ENCODE measurements at regions not wholly inside any gene's neighbourhood (a gene's known extent, or its start where the extent isn't known, plus 50 kb on each side); places are given as distances from the start of the nearest gene placed in this dataset.
A peak's percentile ranks its signal among the peaks of the same experiment; 100 is the strongest.

- no peak overlapping the region for H2BK12ac ChIP-seq (ENCODE audit: low read length)
- no peak overlapping the region for H3K9ac ChIP-seq (ENCODE audit: low read length)
- no peaks in the 10 kb centered on the region for H3K27me3 ChIP-seq (ENCODE audit: insufficient read depth, low read length)
- H3K4me2 ChIP-seq (ENCODE audit: low read length): no peak overlapping the region
- H2AK5ac ChIP-seq (ENCODE audit: low read length): no peak overlapping the region
- H3K4ac ChIP-seq (ENCODE audit: low read depth, low read length): no peak overlapping the region
- H4K8ac ChIP-seq (ENCODE audit: low read depth, low read length): no peak overlapping the region
- no peaks in the 10 kb centered on the region for H3K36me3 ChIP-seq (ENCODE audit: control insufficient read depth in 1 of 2, insufficient read depth in 2 of 2, low read length in 2 of 2)
- no CpG with 5 or more reads among the region's 1 CpG for WGBS (ENCODE audit: extremely low coverage, insufficient coverage, insufficient read length)
- DNase-seq: no peak
- no peak overlapping the region for H4K91ac ChIP-seq (ENCODE audit: low read depth, low read length)
- no peak overlapping the region for H3K27ac ChIP-seq (ENCODE audit: low read depth, low read length)
- H2BK120ac ChIP-seq (ENCODE audit: insufficient read depth, low read length, poor library complexity): no peak overlapping the region
- H3K9me3 ChIP-seq (ENCODE audit: insufficient read depth, low read depth, low read length): peaks cover 1% of the 10 kb centered on the region
- no peak overlapping the region for H3K23ac ChIP-seq (ENCODE audit: low read length)
- H3K79me1 ChIP-seq (ENCODE audit: low read length): no peaks in the 10 kb centered on the region
- H4K12ac ChIP-seq (ENCODE audit: low read depth, low read length): no peak overlapping the region
- no peaks in the 10 kb centered on the region for H3K79me2 ChIP-seq (ENCODE audit: control insufficient read depth, insufficient read depth, low read length, poor library complexity)
- H3K18ac ChIP-seq (ENCODE audit: low read length): no peak overlapping the region
- no peak overlapping the region for H2BK5ac ChIP-seq (ENCODE audit: low read depth, low read length, poor library complexity)
- no peaks in the 10 kb centered on the region for H3K4me1 ChIP-seq (ENCODE audit: control insufficient read depth in 1 of 2, insufficient read depth in 2 of 2, low read length in 2 of 2)
- no peak overlapping the region for H3K4me3 ChIP-seq (ENCODE audit: low read depth, low read length)
- H3K14ac ChIP-seq (ENCODE audit: low read length): no peak overlapping the region
- H2AFZ ChIP-seq (ENCODE audit: insufficient read depth, low read length, poor library complexity): no peak overlapping the region
Measured at GRCh38 chr10:112871021-112871420, 79.0 kb upstream of the TCF7L2 start.

GRCh38 chr10:112872728-112873127 is 77.3 kb upstream of the TCF7L2 start:
- Histone ChIP-seq H3K4me2 (ENCODE audit: low read length) (no peak overlapping the region), H2BK120ac (ENCODE audit: insufficient read depth, low read length, poor library complexity) (no peak overlapping the region), H2AFZ (ENCODE audit: insufficient read depth, low read length, poor library complexity) (no peak overlapping the region), H4K91ac (ENCODE audit: low read depth, low read length) (no peak overlapping the region), H3K4ac (ENCODE audit: low read depth, low read length) (no peak overlapping the region), H3K79me1 (ENCODE audit: low read length) (no peaks in the 10 kb centered on the region), H3K27me3 (ENCODE audit: insufficient read depth, low read length) (no peaks in the 10 kb centered on the region), H4K12ac (ENCODE audit: low read depth, low read length) (no peak overlapping the region), H2BK5ac (ENCODE audit: low read depth, low read length, poor library complexity) (no peak overlapping the region), H2BK12ac (ENCODE audit: low read length) (no peak overlapping the region), H4K8ac (ENCODE audit: low read depth, low read length) (no peak overlapping the region), H3K9me3 (ENCODE audit: insufficient read depth, low read depth, low read length) (peaks cover 1% of the 10 kb centered on the region), H3K23ac (ENCODE audit: low read length) (no peak overlapping the region), H3K27ac (ENCODE audit: low read depth, low read length) (no peak overlapping the region), H3K14ac (ENCODE audit: low read length) (no peak overlapping the region), H3K18ac (ENCODE audit: low read length) (no peak overlapping the region), H2AK5ac (ENCODE audit: low read length) (no peak overlapping the region), H3K9ac (ENCODE audit: low read length) (no peak overlapping the region), H3K36me3 (ENCODE audit: control insufficient read depth in 1 of 2, insufficient read depth in 2 of 2, low read length in 2 of 2) (no peaks in the 10 kb centered on the region), H3K79me2 (ENCODE audit: control insufficient read depth, insufficient read depth, low read length, poor library complexity) (no peaks in the 10 kb centered on the region), H3K4me1 (ENCODE audit: control insufficient read depth in 1 of 2, insufficient read depth in 2 of 2, low read length in 2 of 2) (no peaks in the 10 kb centered on the region), H3K4me3 (ENCODE audit: low read depth, low read length) (no peak overlapping the region)
- DNase-seq: peak in 1 of 2 donors; percentile 3
- no CpG with 5 or more reads among the region's 1 CpG for WGBS (ENCODE audit: extremely low coverage, insufficient coverage, insufficient read length)

- no peak overlapping the region for H4K12ac ChIP-seq (ENCODE audit: low read depth, low read length)
- H3K27me3 ChIP-seq (ENCODE audit: insufficient read depth, low read length): no peaks in the 10 kb centered on the region
- peaks cover 1% of the 10 kb centered on the region for H3K9me3 ChIP-seq (ENCODE audit: insufficient read depth, low read depth, low read length)
- no peak overlapping the region for H3K27ac ChIP-seq (ENCODE audit: low read depth, low read length)
- H3K79me2 ChIP-seq (ENCODE audit: control insufficient read depth, insufficient read depth, low read length, poor library complexity): no peaks in the 10 kb centered on the region
- H2BK5ac ChIP-seq (ENCODE audit: low read depth, low read length, poor library complexity): no peak overlapping the region
- no peak overlapping the region for H2BK12ac ChIP-seq (ENCODE audit: low read length)
- H3K36me3 ChIP-seq (ENCODE audit: control insufficient read depth in 1 of 2, insufficient read depth in 2 of 2, low read length in 2 of 2): no peaks in the 10 kb centered on the region
- H3K4ac ChIP-seq (ENCODE audit: low read depth, low read length): no peak overlapping the region
- WGBS (ENCODE audit: extremely low coverage, insufficient coverage, insufficient read length): no CpG with 5 or more reads among the region's 1 CpG
- H3K4me2 ChIP-seq (ENCODE audit: low read length): no peak overlapping the region
- H3K9ac ChIP-seq (ENCODE audit: low read length): no peak overlapping the region
- no peak overlapping the region for H3K4me3 ChIP-seq (ENCODE audit: low read depth, low read length)
- DNase-seq: no peak
- H3K23ac ChIP-seq (ENCODE audit: low read length): no peak overlapping the region
- no peak overlapping the region for H2AFZ ChIP-seq (ENCODE audit: insufficient read depth, low read length, poor library complexity)
- no peak overlapping the region for H3K14ac ChIP-seq (ENCODE audit: low read length)
- no peaks in the 10 kb centered on the region for H3K4me1 ChIP-seq (ENCODE audit: control insufficient read depth in 1 of 2, insufficient read depth in 2 of 2, low read length in 2 of 2)
- H4K91ac ChIP-seq (ENCODE audit: low read depth, low read length): no peak overlapping the region
- no peak overlapping the region for H4K8ac ChIP-seq (ENCODE audit: low read depth, low read length)
- no peak overlapping the region for H2BK120ac ChIP-seq (ENCODE audit: insufficient read depth, low read length, poor library complexity)
- H3K18ac ChIP-seq (ENCODE audit: low read length): no peak overlapping the region
- no peaks in the 10 kb centered on the region for H3K79me1 ChIP-seq (ENCODE audit: low read length)
- no peak overlapping the region for H2AK5ac ChIP-seq (ENCODE audit: low read length)
Measured at GRCh38 chr10:112873541-112873940, 76.5 kb upstream of the TCF7L2 start.

- Histone ChIP-seq H3K4me2 (ENCODE audit: low read length) (no peak overlapping the region), H3K4ac (ENCODE audit: low read depth, low read length) (no peak overlapping the region), H3K14ac (ENCODE audit: low read length) (no peak overlapping the region), H3K4me1 (ENCODE audit: control insufficient read depth in 1 of 2, insufficient read depth in 2 of 2, low read length in 2 of 2) (no peaks in the 10 kb centered on the region), H4K8ac (ENCODE audit: low read depth, low read length) (no peak overlapping the region), H3K79me1 (ENCODE audit: low read length) (no peaks in the 10 kb centered on the region), H3K36me3 (ENCODE audit: control insufficient read depth in 1 of 2, insufficient read depth in 2 of 2, low read length in 2 of 2) (no peaks in the 10 kb centered on the region), H3K9me3 (ENCODE audit: insufficient read depth, low read depth, low read length) (peaks cover 1% of the 10 kb centered on the region), H3K4me3 (ENCODE audit: low read depth, low read length) (no peak overlapping the region), H2BK5ac (ENCODE audit: low read depth, low read length, poor library complexity) (no peak overlapping the region), H3K23ac (ENCODE audit: low read length) (no peak overlapping the region), H2BK12ac (ENCODE audit: low read length) (no peak overlapping the region), H3K27ac (ENCODE audit: low read depth, low read length) (no peak overlapping the region), H3K27me3 (ENCODE audit: insufficient read depth, low read length) (no peaks in the 10 kb centered on the region), H2AK5ac (ENCODE audit: low read length) (no peak overlapping the region), H2AFZ (ENCODE audit: insufficient read depth, low read length, poor library complexity) (no peak overlapping the region), H4K91ac (ENCODE audit: low read depth, low read length) (no peak overlapping the region), H4K12ac (ENCODE audit: low read depth, low read length) (no peak overlapping the region), H3K79me2 (ENCODE audit: control insufficient read depth, insufficient read depth, low read length, poor library complexity) (no peaks in the 10 kb centered on the region), H3K18ac (ENCODE audit: low read length) (no peak overlapping the region), H2BK120ac (ENCODE audit: insufficient read depth, low read length, poor library complexity) (no peak overlapping the region), H3K9ac (ENCODE audit: low read length) (no peak overlapping the region)
- no CpG with 5 or more reads among the region's 4 CpGs for WGBS (ENCODE audit: extremely low coverage, insufficient coverage, insufficient read length)
- no peak for DNase-seq
Measured at GRCh38 chr10:112874982-112875381, 75.1 kb upstream of the TCF7L2 start.
